Fibroblast of upper back skin (primary cell): ENCODE measurements at regions not wholly inside any gene's neighbourhood (a gene's known extent, or its start where the extent isn't known, plus 50 kb on each side); places are given as distances from the start of the nearest gene placed in this dataset.

Experiments used
- DNase-seq: peaks from one replicate; pipeline ENCODE4 v3.0.0-alpha.2; 2013

GRCh38 chr5:56585999-56586691, 229.2 kb upstream of the MAP3K1 start:
- no peak for DNase-seq

- peak; percentile 56 for DNase-seq
These were observed 229.9 kb upstream of the MAP3K1 start for GRCh38 chr5:56585461-56585860.

- no peak for DNase-seq
These were observed 233.9 kb upstream of the MAP3K1 start for GRCh38 chr5:56581426-56581825.

GRCh38 chr5:56580864-56581263, 234.5 kb upstream of the MAP3K1 start:
- DNase-seq = no peak

GRCh38 chr5:56575821-56576220, 239.5 kb upstream of the MAP3K1 start:
- DNase-seq = no peak

- DNase-seq = no peak
These were observed 240.6 kb upstream of the MAP3K1 start for GRCh38 chr5:56574778-56575177.

- DNase-seq = peak; percentile 88
These were observed 245.8 kb upstream of the MAP3K1 start for GRCh38 chr5:56569566-56569965.

GRCh38 chr5:56569076-56569475, 246.3 kb upstream of the MAP3K1 start:
- DNase-seq = no peak

GRCh38 chr5:56567278-56567677, 248.1 kb upstream of the MAP3K1 start:
- no peak for DNase-seq

GRCh38 chr5:56566374-56567249, 248.7 kb upstream of the MAP3K1 start:
- no peak for DNase-seq

- DNase-seq = peak; percentile 57
These were observed 249.7 kb upstream of the MAP3K1 start for GRCh38 chr5:56565644-56566043.

- DNase-seq = no peak
These were observed 250.1 kb upstream of the MAP3K1 start for GRCh38 chr5:56565283-56565615.

GRCh38 chr5:56564541-56565282, 250.6 kb upstream of the MAP3K1 start:
- DNase-seq = peak; percentile 88

- DNase-seq = no peak
These were observed 253.9 kb upstream of the MAP3K1 start for GRCh38 chr5:56561455-56561854.

GRCh38 chr5:56558131-56558745, 257.1 kb upstream of the MAP3K1 start:
- no peak for DNase-seq

- no peak for DNase-seq
These were observed 258.2 kb upstream of the MAP3K1 start for GRCh38 chr5:56557198-56557597.

GRCh38 chr5:56552612-56553268, 262.6 kb upstream of the MAP3K1 start:
- peak; percentile 63 for DNase-seq

- no peak for DNase-seq
These were observed 265.1 kb upstream of the MAP3K1 start for GRCh38 chr5:56550227-56550626.

GRCh38 chr5:56549096-56549886, 266.1 kb upstream of the MAP3K1 start:
- no peak for DNase-seq

- DNase-seq = no peak
These were observed 270.3 kb upstream of the MAP3K1 start for GRCh38 chr5:56545016-56545415.

GRCh38 chr5:56543441-56544388, 271.6 kb upstream of the MAP3K1 start:
- peak; percentile 98 for DNase-seq
